ENCODE measurements at regions not wholly inside any gene's neighbourhood (a gene's known extent, or its start where the extent isn't known, plus 50 kb on each side); places are given as distances from the start of the nearest gene placed in this dataset.

DNA sequence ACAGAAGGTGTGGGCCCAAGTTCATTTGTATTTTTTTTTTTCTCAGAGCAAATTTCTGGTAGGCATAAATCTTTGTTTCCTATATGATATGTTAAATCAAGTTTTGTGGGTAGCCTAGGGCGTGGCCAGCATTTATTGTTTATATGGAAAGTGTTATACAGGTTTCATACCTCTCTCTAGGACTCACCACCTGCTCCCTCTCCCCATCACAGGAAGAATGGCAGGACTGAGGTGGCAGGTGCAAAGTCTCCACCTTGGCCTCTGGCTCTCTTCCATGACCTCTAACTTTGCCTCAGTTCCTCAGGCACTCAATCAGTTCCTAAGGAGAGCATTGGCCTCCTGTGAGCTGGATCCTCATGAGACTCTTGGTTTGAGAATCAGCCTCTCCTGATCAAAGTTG, 172.3 kb upstream of the TSC22D1 start:
- TF ChIP-seq, protein P1, sequence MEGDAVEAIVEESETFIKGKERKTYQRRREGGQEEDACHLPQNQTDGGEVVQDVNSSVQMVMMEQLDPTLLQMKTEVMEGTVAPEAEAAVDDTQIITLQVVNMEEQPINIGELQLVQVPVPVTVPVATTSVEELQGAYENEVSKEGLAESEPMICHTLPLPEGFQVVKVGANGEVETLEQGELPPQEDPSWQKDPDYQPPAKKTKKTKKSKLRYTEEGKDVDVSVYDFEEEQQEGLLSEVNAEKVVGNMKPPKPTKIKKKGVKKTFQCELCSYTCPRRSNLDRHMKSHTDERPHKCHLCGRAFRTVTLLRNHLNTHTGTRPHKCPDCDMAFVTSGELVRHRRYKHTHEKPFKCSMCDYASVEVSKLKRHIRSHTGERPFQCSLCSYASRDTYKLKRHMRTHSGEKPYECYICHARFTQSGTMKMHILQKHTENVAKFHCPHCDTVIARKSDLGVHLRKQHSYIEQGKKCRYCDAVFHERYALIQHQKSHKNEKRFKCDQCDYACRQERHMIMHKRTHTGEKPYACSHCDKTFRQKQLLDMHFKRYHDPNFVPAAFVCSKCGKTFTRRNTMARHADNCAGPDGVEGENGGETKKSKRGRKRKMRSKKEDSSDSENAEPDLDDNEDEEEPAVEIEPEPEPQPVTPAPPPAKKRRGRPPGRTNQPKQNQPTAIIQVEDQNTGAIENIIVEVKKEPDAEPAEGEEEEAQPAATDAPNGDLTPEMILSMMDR (IDR thresholded peaks at IDR 0.05): no peak
- Mint-ChIP-seq H3K36me3 (ENCODE audit: low read depth) (peaks cover 7% of the 10 kb centered on the region), H3K4me1 (ENCODE audit: low read depth) (peaks cover 14% of the 10 kb centered on the region), H3K27ac (no peak overlapping the region), H3K9me3 (peaks cover 7% of the 10 kb centered on the region), H3K27me3 (ENCODE audit: insufficient read depth) (peaks cover 5% of the 10 kb centered on the region), H3K4me3 (no peak overlapping the region)
- no peak for DNase-seq

DNA sequence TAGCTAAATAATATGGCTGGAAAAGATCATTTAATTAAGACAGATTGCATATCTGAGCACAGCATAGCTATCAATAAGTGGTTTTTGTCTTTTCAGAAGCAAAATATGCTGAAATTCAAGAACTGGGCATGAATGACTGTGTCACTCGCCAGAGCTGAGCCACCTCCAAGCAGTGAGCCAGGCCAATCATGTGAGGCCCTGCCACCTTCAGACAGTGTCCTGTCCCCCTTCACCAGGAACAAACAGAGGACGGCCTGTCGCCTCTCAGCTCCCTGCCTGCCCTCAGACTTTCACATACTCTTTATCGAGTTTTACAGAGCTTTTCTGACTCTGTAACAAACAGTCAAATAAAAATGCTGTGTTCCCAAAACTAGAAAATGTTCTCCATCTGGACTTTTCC, 171.0 kb upstream of the TSC22D1 start:
- Mint-ChIP-seq H3K36me3 (ENCODE audit: low read depth) (peaks cover 9% of the 10 kb centered on the region), H3K4me3 (no peak overlapping the region), H3K9me3 (peaks cover 10% of the 10 kb centered on the region), H3K27ac (peak overlapping the region; percentile 19; the same call in 1 of the 2 replicates), H3K4me1 (ENCODE audit: low read depth) (peaks cover 14% of the 10 kb centered on the region), H3K27me3 (ENCODE audit: insufficient read depth) (peaks cover 5% of the 10 kb centered on the region)
- DNase-seq: no peak
- TF ChIP-seq, protein P1 (IDR thresholded peaks at IDR 0.05): no peak

DNA sequence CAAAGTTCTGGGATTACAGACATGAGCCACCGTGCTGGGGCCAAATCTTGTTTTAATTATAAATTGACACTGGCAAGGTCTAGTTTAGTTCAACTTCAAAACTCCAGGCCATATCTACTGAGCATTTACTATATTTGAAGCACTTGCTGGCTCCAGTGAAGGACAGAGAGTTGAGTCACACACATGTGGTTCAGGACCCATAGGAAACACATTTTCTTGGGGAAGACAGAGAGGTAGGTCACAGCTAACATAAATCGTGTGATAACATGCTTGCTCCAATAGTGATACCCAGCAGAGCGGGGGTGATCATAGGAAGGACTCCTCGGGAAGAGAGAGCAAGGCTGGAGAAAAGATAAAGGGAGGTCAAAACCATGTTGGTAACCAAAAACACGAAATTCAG, 170.6 kb upstream of the TSC22D1 start:
- no peak overlapping the region for H3K4me3 Mint-ChIP-seq

DNA sequence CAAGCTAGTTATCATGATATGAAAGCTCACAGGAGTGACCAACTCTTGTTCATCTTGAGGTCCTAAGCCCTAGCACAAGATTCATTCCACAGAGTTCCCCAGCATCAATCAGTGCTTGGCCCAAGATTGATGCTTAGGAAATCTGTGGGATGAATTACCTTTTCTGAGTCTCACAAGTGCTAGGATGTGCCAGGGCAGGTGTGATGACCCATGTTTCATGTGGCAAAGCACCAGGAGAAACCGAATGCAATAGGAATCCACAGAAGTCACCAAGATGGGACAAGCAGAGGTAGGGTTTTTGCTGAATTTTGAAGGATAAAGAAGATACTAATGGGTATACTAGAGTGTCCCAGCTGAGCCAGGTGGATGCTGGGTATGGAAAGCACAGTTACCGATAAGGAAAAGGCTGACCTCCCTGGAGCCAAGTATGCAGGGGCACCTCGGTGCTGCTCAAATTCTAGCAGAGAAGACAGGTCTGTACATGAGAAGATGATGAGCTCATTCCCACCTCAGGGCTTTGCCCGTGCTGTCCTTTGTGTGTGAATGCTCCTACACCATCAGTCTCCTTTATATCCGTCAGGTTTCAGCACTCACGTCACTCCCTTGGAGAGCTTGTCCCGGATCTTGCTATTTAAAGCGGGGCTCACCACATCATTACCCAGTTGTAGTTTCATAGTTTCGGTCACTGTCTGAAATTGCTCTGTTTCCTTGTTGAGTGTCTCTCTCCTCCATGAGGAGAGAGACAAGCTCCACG, 168.9 kb upstream of the TSC22D1 start:
- DNase-seq: no peak
- peaks cover 14% of the 10 kb centered on the region for H3K4me1 Mint-ChIP-seq (ENCODE audit: low read depth)
- H3K36me3 Mint-ChIP-seq (ENCODE audit: low read depth): peaks cover 9% of the 10 kb centered on the region
- no peak overlapping the region for H3K27ac Mint-ChIP-seq
- peaks cover 10% of the 10 kb centered on the region for H3K9me3 Mint-ChIP-seq
- H3K4me3 Mint-ChIP-seq: no peak overlapping the region
- H3K27me3 Mint-ChIP-seq (ENCODE audit: insufficient read depth): peaks cover 5% of the 10 kb centered on the region
- TF ChIP-seq, protein P1 (IDR thresholded peaks at IDR 0.05): no peak

More for the DNA sequence above, 170.6 kb upstream of the TSC22D1 start:
- Mint-ChIP-seq H3K4me1 (ENCODE audit: low read depth) (peaks cover 14% of the 10 kb centered on the region), H3K36me3 (ENCODE audit: low read depth) (peaks cover 9% of the 10 kb centered on the region), H3K27me3 (ENCODE audit: insufficient read depth) (peaks cover 5% of the 10 kb centered on the region), H3K9me3 (peaks cover 10% of the 10 kb centered on the region), H3K27ac (no peak overlapping the region)
- DNase-seq: no peak
- TF ChIP-seq, protein P1 (IDR thresholded peaks at IDR 0.05): no peak

DNA sequence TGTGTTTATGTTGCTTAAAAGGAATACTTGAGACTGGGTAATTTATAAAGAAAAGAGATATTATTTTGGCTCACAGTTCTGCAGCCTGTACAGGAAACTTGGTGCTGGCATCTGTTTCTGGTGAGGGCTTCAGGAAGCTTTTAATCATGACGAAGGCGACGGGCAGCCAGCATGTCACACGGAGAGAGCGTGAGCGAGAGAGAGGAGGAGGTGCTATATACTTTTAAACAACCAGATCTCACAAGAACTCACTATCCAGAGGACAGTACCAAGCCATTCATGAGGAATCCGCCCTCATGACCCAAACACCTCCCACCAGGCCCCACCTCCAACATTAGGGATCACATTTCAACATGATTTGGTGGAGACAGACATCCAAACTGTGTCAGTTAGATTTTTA, 163.4 kb upstream of the TSC22D1 start:
- Mint-ChIP-seq H3K36me3 (ENCODE audit: low read depth) (peaks cover 9% of the 10 kb centered on the region), H3K27me3 (ENCODE audit: insufficient read depth) (peaks cover 3% of the 10 kb centered on the region; the same call in 1 of the 2 replicates), H3K4me3 (no peak overlapping the region), H3K27ac (no peak overlapping the region), H3K4me1 (ENCODE audit: low read depth) (peaks cover 10% of the 10 kb centered on the region), H3K9me3 (peaks cover 10% of the 10 kb centered on the region)
- DNase-seq: no peak
- TF ChIP-seq, protein P1 (IDR thresholded peaks at IDR 0.05): no peak

Data from HFFc6 (cell line).